ENCODE measurements at regions not wholly inside any gene's neighbourhood (a gene's known extent, or its start where the extent isn't known, plus 50 kb on each side); places are given as distances from the start of the nearest gene placed in this dataset.
A peak's percentile ranks its signal among the peaks of the same experiment; 100 is the strongest.

- no peaks in the 10 kb centered on the region for H3K27me3 ChIP-seq
- H3K9me3 ChIP-seq = no peaks in the 10 kb centered on the region
- intact Hi-C loops (cut with DNase I) = loop anchor here in 1 of 2 donors (10.0 kb wide), 1 partner anchor 603 kb away; no protein-coding TSS in a partner anchor
- DNase-seq (no peak), ATAC-seq (no peak)
- H3K27ac ChIP-seq = no peak overlapping the region
- no peaks in the 10 kb centered on the region for H3K36me3 ChIP-seq
- H3K4me3 ChIP-seq = no peak overlapping the region
- H3K4me1 ChIP-seq = no peaks in the 10 kb centered on the region
- no peak for TF ChIP-seq CTCF (IDR thresholded peaks at IDR 0.05)
Measured at GRCh38 chr5:61657686-61658085, 325.6 kb downstream of the ZSWIM6 start.

- peak; percentile 90 to 96 for TF ChIP-seq CTCF (IDR thresholded peaks at IDR 0.05)
- peak; percentile 52 to 93 (median 80) for DNase-seq
- Histone ChIP-seq H3K27me3 (no peaks in the 10 kb centered on the region), H3K9me3 (no peaks in the 10 kb centered on the region), H3K36me3 (no peaks in the 10 kb centered on the region), H3K27ac (no peak overlapping the region), H3K4me1 (no peaks in the 10 kb centered on the region), H3K4me3 (no peak overlapping the region)
- intact Hi-C loops (cut with DNase I) = loop anchor here in 1 of 2 donors (10.0 kb wide), 1 partner anchor 604 kb away; no protein-coding TSS in a partner anchor
- ATAC-seq = peak; percentile 97
Measured at GRCh38 chr5:61658592-61659008, 326.5 kb downstream of the ZSWIM6 start.

GRCh38 chr5:61659221-61659696, 327.2 kb downstream of the ZSWIM6 start:
- no peak overlapping the region for H3K27ac ChIP-seq
- H3K9me3 ChIP-seq = no peaks in the 10 kb centered on the region
- TF ChIP-seq CTCF (IDR thresholded peaks at IDR 0.05) = no peak
- intact Hi-C loops (cut with DNase I) = loop anchor here in 1 of 2 donors (10.0 kb wide), 1 partner anchor 604 kb away; no protein-coding TSS in a partner anchor
- DNase-seq = peak in 1 of 4 donors; percentile 57
- no peaks in the 10 kb centered on the region for H3K27me3 ChIP-seq
- H3K36me3 ChIP-seq = no peaks in the 10 kb centered on the region
- H3K4me3 ChIP-seq = no peak overlapping the region
- no peaks in the 10 kb centered on the region for H3K4me1 ChIP-seq
- ATAC-seq = peak; percentile 86

GRCh38 chr5:61662670-61663069, 330.6 kb downstream of the ZSWIM6 start:
- DNase-seq (no peak), ATAC-seq (no peak)
- no peak for TF ChIP-seq CTCF (IDR thresholded peaks at IDR 0.05)
- H3K4me1 ChIP-seq = no peaks in the 10 kb centered on the region
- H3K27ac ChIP-seq = no peak overlapping the region
- H3K27me3 ChIP-seq = no peaks in the 10 kb centered on the region
- H3K9me3 ChIP-seq = no peaks in the 10 kb centered on the region
- no peaks in the 10 kb centered on the region for H3K36me3 ChIP-seq
- H3K4me3 ChIP-seq = no peak overlapping the region
- intact Hi-C loops (cut with DNase I) = no loop called here

- ATAC-seq = peak; percentile 48
- no peak for DNase-seq
- no peaks in the 10 kb centered on the region for H3K36me3 ChIP-seq
- no peak overlapping the region for H3K4me3 ChIP-seq
- H3K4me1 ChIP-seq = no peaks in the 10 kb centered on the region
- intact Hi-C loops (cut with DNase I) = no loop called here
- TF ChIP-seq CTCF (IDR thresholded peaks at IDR 0.05) = no peak
- no peak overlapping the region for H3K27ac ChIP-seq
- H3K9me3 ChIP-seq = no peaks in the 10 kb centered on the region
- no peaks in the 10 kb centered on the region for H3K27me3 ChIP-seq
Measured at GRCh38 chr5:61666064-61666621, 334.1 kb downstream of the ZSWIM6 start.
